HepG2 (cell line): ENCODE measurements at regions not wholly inside any gene's neighbourhood (a gene's known extent, or its start where the extent isn't known, plus 50 kb on each side); places are given as distances from the start of the nearest gene placed in this dataset.

Source experiments
- ATAC-seq: fragments of 200-7000 bp; cut with Tn5 transposase; 3 replicates; pipeline ENCODE4 v1.9.1; 2020; ENCODE audit warnings: mild to moderate bottlenecking, moderate library complexity
- BruUV-seq: library from RNA; stranded (reverse); fragments of 400-500 nt; replicated peaks from 2 replicates; lab custom pipeline; 2021; lab: Mats Ljungman, UMichigan
- CTCF ChIA-PET: fragments of 300-600 bp; formaldehyde crosslinking; extraction: SDS; loops from one replicate; lab custom pipeline; 2021; ENCODE audit warnings: low total read pairs, inconsistent platforms, low intra/inter-chr PET ratio; lab: Yijun Ruan, JAX
- POLR2A ChIA-PET: fragments of 350-600 bp; sonication (Branson Sonifier 250); formaldehyde crosslinking; loops from one replicate; lab custom pipeline; 2020; ENCODE audit warnings: antibody characterized with exemption, inconsistent platforms; lab: Yijun Ruan, JAX
- DNase-seq: peaks from one replicate; pipeline ENCODE4 v3.0.0-alpha.2; 2015; ENCODE audit warnings: low spot score
- FAIRE-seq: peaks from 3 replicates; lab custom pipeline; 2011; peaks lifted over from hg19 to GRCh38; lab: Jason Lieb, UNC
- H2AFZ ChIP-seq: one replicate; pipeline ENCODE4 v1.6.1; 2011; ENCODE audit warnings: low read length, inconsistent platforms
- H3K27ac ChIP-seq: fragments of 300-600 bp; 3 replicates; pipeline ENCODE4 v1.8.0; 2011; ENCODE audit warnings: mixed run types, mild to moderate bottlenecking, mixed read lengths, low read length, inconsistent platforms; ENCODE audit not compliant: insufficient read depth; ENCODE audit errors: extremely low read length
- H3K27me3 ChIP-seq, 2 experiments: fragments of 200-600 bp in 1 of 2; 2 replicates in 1 of 2; 3 replicates in 1 of 2; pipeline versions ENCODE4 v1.6.0 to v1.8.0; 2011; ENCODE audit warnings: low read length in 2 of 2, mild to moderate bottlenecking in 2 of 2, moderate library complexity in 2 of 2, inconsistent platforms in 1 of 2; ENCODE audit not compliant: insufficient read depth in 2 of 2, control insufficient read depth in 1 of 2
- H3K36me3 ChIP-seq, 2 experiments: fragments of 200-600 bp in 1 of 2; replicated peaks in 1 of 2; 2 replicates in 1 of 2; 3 replicates in 1 of 2; pipeline versions ENCODE4 v1.5.1 to v1.8.0; 2011; ENCODE audit warnings: low read length in 2 of 2, inconsistent platforms in 1 of 2; ENCODE audit not compliant: insufficient read depth in 2 of 2, control insufficient read depth in 1 of 2
- H3K4me1 ChIP-seq: 2 replicates; pipeline ENCODE4 v1.5.1; 2012; ENCODE audit warnings: low read length, inconsistent platforms; ENCODE audit not compliant: insufficient read depth
- H3K4me2 ChIP-seq: 2 replicates; pipeline ENCODE4 v1.6.0; 2011; ENCODE audit warnings: low read depth, low read length, inconsistent platforms
- H3K4me3 ChIP-seq, 3 experiments: fragments of 200-600 bp in 1 of 3; sonication (generic), shearing (Covaris generic) in 1 of 3; replicated peaks in 1 of 3; 2 replicates each; pipeline ENCODE4 v1.5.1; 2011 to 2016; ENCODE audit warnings: low read length in 3 of 3, inconsistent platforms in 2 of 3, low read depth in 2 of 3, mild to moderate bottlenecking in 2 of 3, control low read depth in 1 of 3, mixed read lengths in 1 of 3; ENCODE audit not compliant: insufficient read depth in 1 of 3
- H3K79me2 ChIP-seq: one replicate; pipeline ENCODE4 v1.6.1; 2011; ENCODE audit warnings: low read length, inconsistent platforms; ENCODE audit not compliant: insufficient read depth
- H3K9ac ChIP-seq: 2 replicates; pipeline ENCODE4 v1.6.0; 2011; ENCODE audit warnings: mild to moderate bottlenecking, low read depth, low read length, inconsistent platforms; ENCODE audit not compliant: insufficient read depth
- H3K9me3 ChIP-seq: 2 replicates; pipeline ENCODE4 v1.5.1; 2012; ENCODE audit warnings: mild to moderate bottlenecking, low read length
- H4K20me1 ChIP-seq: 2 replicates; pipeline ENCODE4 v1.6.0; 2011; ENCODE audit warnings: inconsistent platforms, mild to moderate bottlenecking, low read length, moderate library complexity; ENCODE audit not compliant: insufficient read depth
- BRCA1 ChIP-seq: sonication (generic); formaldehyde crosslinking; IDR thresholded peaks from 2 replicates; pipeline ENCODE4 v1.4.0; 2020; ENCODE audit warnings: missing genetic modification reagents
- CCAR2 ChIP-seq: fragments of 200-400 bp; formaldehyde crosslinking; optimal IDR thresholded peaks from 2 replicates; pipeline ENCODE3; 2018; ENCODE audit warnings: low read depth, mild to moderate bottlenecking, low read length, moderate library complexity
- CENPX ChIP-seq: sonication (generic); formaldehyde crosslinking; IDR thresholded peaks from 2 replicates; pipeline ENCODE4 v1.9.0; 2021; ENCODE audit warnings: mild to moderate bottlenecking, missing genetic modification reagents, moderate library complexity
- GATAD2A ChIP-seq: IDR thresholded peaks from 2 replicates; pipeline ENCODE4 v1.6.1; 2016
- HBP1 ChIP-seq: IDR thresholded peaks from 2 replicates; pipeline ENCODE4 v1.6.1; 2016; ENCODE audit warnings: low read depth, control low read depth
- HDAC1 ChIP-seq: sonication (generic); formaldehyde crosslinking; IDR thresholded peaks from 2 replicates; pipeline ENCODE4 v1.5.1; 2020; ENCODE audit warnings: mild to moderate bottlenecking, missing genetic modification reagents
- HHEX ChIP-seq: IDR thresholded peaks from 2 replicates; pipeline ENCODE4 v1.6.1; 2016; ENCODE audit warnings: control low read depth
- TAF15 ChIP-seq: fragments of 200-400 bp; formaldehyde crosslinking; IDR thresholded peaks from one replicate; pipeline ENCODE4 v1.6.1; 2018; ENCODE audit warnings: mild to moderate bottlenecking, low read depth, low read length; ENCODE audit not compliant: poor library complexity, severe bottlenecking
- ZNF18 ChIP-seq: sonication (generic); formaldehyde crosslinking; IDR thresholded peaks from 2 replicates; pipeline ENCODE4 v1.8.0; 2022; ENCODE audit warnings: mild to moderate bottlenecking, missing genetic modification reagents; ENCODE audit not compliant: insufficient replicate concordance
- ZNF30 ChIP-seq: sonication (generic); formaldehyde crosslinking; IDR thresholded peaks from 2 replicates; pipeline ENCODE4 v1.5.0; 2020; ENCODE audit warnings: mild to moderate bottlenecking, missing genetic modification reagents
- ZNF350 ChIP-seq: sonication (generic); formaldehyde crosslinking; IDR thresholded peaks from 2 replicates; pipeline ENCODE4 v1.4.0; 2020; ENCODE audit warnings: mild to moderate bottlenecking, low read depth, missing genetic modification reagents, borderline replicate concordance
- ZNF550 ChIP-seq: sonication (generic); formaldehyde crosslinking; IDR thresholded peaks from 2 replicates; pipeline ENCODE4 v1.4.0; 2020; ENCODE audit warnings: mild to moderate bottlenecking, missing genetic modification reagents, borderline replicate concordance
- ZNF589 ChIP-seq: sonication (generic); formaldehyde crosslinking; conservative IDR thresholded peaks from 2 replicates; pipeline ENCODE4 v1.8.0; 2022; ENCODE audit warnings: mild to moderate bottlenecking, moderate library complexity, missing genetic modification reagents
- WGBS: methylation state at CpG from one replicate; pipeline ENCODE4 v1.1.6; 2017; ENCODE audit warnings: low lambda C conversion rate; 5-methylcytosine and 5-hydroxymethylcytosine counted together
- in situ Hi-C: cut with HindIII; loops from 2 replicates; pipeline ENCODE4 v1.10.0; 2017; ENCODE audit warnings: low pct_unique_long_range_greater_than_20kb; ENCODE audit not compliant: extremely low pct_ligation_motif_present
- intact Hi-C: fragments of 100-400 bp; cut with micrococcal nuclease; formaldehyde crosslinking; loops from one replicate; pipeline ENCODE4 v1.10.0; 2022; ENCODE audit not compliant: unreplicated experiment
- TF ChIP-seq, protein P1 (sequence below): IDR thresholded peaks from 2 replicates; pipeline ENCODE4 v1.6.1; 2016; ENCODE audit warnings: low read depth, borderline replicate concordance

DNA sequence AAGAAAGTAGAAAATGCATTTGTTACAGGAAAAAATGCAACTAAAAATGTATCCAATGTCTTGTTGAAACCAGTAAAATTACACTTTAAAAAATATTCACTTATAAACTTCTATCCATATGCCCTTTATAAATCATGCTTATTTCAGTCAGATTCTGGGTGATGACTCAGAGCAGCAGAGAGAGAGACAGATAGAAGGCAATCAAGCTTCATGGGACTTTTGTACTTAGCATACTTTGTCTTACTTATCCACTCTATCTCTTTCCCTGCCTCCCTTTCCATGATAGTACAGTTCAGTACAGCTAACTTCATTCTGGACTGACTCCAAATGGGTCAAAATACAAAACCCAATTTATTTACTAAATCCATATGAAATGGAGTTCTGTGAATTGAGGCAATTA, 1438.2 kb downstream of the ZPLD1 start:
- no peak for FAIRE-seq
- H2AFZ ChIP-seq = no peak overlapping the region
- TF ChIP-seq, protein P1, sequence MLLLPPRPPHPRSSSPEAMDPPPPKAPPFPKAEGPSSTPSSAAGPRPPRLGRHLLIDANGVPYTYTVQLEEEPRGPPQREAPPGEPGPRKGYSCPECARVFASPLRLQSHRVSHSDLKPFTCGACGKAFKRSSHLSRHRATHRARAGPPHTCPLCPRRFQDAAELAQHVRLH = no peak
- TF ChIP-seq BRCA1 (no peak), CENPX (CRISPR knock-in tag) (no peak), ZNF550 (CRISPR knock-in tag) (no peak), ZNF350 (no peak)

DNA sequence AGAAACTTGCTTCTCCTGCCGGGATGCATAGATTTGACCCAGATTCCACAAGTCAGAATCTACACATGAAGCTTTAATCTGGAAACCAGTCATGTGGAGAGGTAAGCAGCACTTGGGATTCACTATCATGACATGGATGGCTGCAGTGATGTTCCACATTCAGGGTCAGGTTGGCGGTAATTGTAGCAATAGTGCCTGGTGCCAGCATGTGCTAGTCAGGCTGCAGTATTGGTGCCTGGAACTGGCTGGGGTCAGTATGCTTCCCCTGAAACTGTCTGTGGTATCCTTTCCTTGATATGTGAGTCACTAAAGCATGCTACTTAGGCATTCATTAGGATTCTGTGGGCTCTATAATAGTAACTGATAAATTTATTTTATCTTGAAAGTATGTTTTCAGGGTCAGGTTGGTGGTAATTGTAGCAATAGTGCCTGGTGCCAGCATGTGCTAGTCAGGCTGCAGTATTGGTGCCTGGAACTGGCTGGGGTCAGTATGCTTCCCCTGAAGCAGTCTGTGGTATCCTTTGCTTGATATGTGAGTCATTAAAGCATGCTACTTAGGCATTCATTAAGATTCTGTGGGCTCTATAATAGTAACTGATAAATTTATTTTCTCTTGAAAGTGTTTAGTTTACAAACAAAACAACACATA, 1439.2 kb downstream of the ZPLD1 start:
- no peaks in the 10 kb centered on the region for H3K27me3 ChIP-seq
- H3K4me1 ChIP-seq = no peaks in the 10 kb centered on the region
- no peaks in the 10 kb centered on the region for H3K79me2 ChIP-seq
- 20% methylated on average over 2 of the region's 2 CpGs for WGBS
- in situ Hi-C loops = no loop called here
- intact Hi-C loops = no loop called here
- BruUV-seq = no TSS peak
- H2AFZ ChIP-seq = no peak overlapping the region
- POLR2A ChIA-PET = no interaction called here
- H3K9ac ChIP-seq = no peak overlapping the region
- H3K4me2 ChIP-seq = no peak overlapping the region
- ATAC-seq = no peak
- CTCF ChIA-PET = no interaction called here
- H3K4me3 ChIP-seq = no peak overlapping the region
- FAIRE-seq = no peak
- no peak overlapping the region for H3K27ac ChIP-seq
- H3K9me3 ChIP-seq = no peaks in the 10 kb centered on the region
- no peak for DNase-seq
- H3K36me3 ChIP-seq = no peaks in the 10 kb centered on the region
- no peaks in the 10 kb centered on the region for H4K20me1 ChIP-seq
- TF ChIP-seq ZNF589 (CRISPR knock-in tag) (no peak), TAF15 (no peak), HDAC1 (no peak), HBP1 (no peak), HHEX (CRISPR knock-in tag) (no peak), ZNF18 (no peak), GATAD2A (CRISPR knock-in tag) (no peak), CCAR2 (no peak), ZNF30 (no peak)

More for the DNA sequence above, 1438.2 kb downstream of the ZPLD1 start:
- POLR2A ChIA-PET = no interaction called here
- H3K27ac ChIP-seq = no peak overlapping the region
- in situ Hi-C loops = no loop called here
- H3K4me3 ChIP-seq = no peak overlapping the region
- CTCF ChIA-PET = no interaction called here
- no peak for DNase-seq
- ATAC-seq = no peak
- no peaks in the 10 kb centered on the region for H3K79me2 ChIP-seq
- no TSS peak for BruUV-seq
- H4K20me1 ChIP-seq = no peaks in the 10 kb centered on the region
- no peaks in the 10 kb centered on the region for H3K9me3 ChIP-seq
- H3K4me2 ChIP-seq = no peak overlapping the region
- H3K4me1 ChIP-seq = no peaks in the 10 kb centered on the region
- intact Hi-C loops = no loop called here
- H3K27me3 ChIP-seq = no peaks in the 10 kb centered on the region
- H3K36me3 ChIP-seq = no peaks in the 10 kb centered on the region
- H3K9ac ChIP-seq = no peak overlapping the region
